ENCODE measurements at regions not wholly inside any gene's neighbourhood (a gene's known extent, or its start where the extent isn't known, plus 50 kb on each side); places are given as distances from the start of the nearest gene placed in this dataset.

GRCh38 chr6:130274007-130274406 is 51.3 kb upstream of the SAMD3 start:
- no peaks in the 10 kb centered on the region for H3K27me3 ChIP-seq (ENCODE audit: control insufficient read depth, insufficient read depth, low read length, poor library complexity, severe bottlenecking)

More at GRCh38 chr6:130274007-130274406, 51.3 kb upstream of the SAMD3 start:
- DNase-seq = no peak
- Mint-ChIP-seq H3K9me3 (peaks cover 67% of the 10 kb centered on the region), H3K27ac (no peak overlapping the region), H3K36me3 (ENCODE audit: low read depth) (peaks cover 8% of the 10 kb centered on the region), H3K4me3 (no peak overlapping the region), H3K4me1 (no peaks in the 10 kb centered on the region), H3K27me3 (ENCODE audit: insufficient read depth) (no peaks in the 10 kb centered on the region)
- H3K27ac ChIP-seq (ENCODE audit: low read depth, low read length) = no peak overlapping the region
- no peak overlapping the region for H3K9ac ChIP-seq (ENCODE audit: extremely low read depth, low read length, poor library complexity, severe bottlenecking)
- no peaks in the 10 kb centered on the region for H3K4me1 ChIP-seq (ENCODE audit: control insufficient read depth, insufficient read depth, low read length)
- no peak for TF ChIP-seq CTCF (conservative IDR thresholded peaks at IDR 0.05)
- H3K9me3 ChIP-seq (ENCODE audit: control insufficient read depth, low read length) = peaks cover 53% of the 10 kb centered on the region
- WGBS, 2 experiments (ENCODE audit: insufficient coverage in 1 of 2, insufficient read length in 1 of 2) = 100% methylated on average over 1 of the region's 1 CpG
- H3K36me3 ChIP-seq (ENCODE audit: control insufficient read depth, insufficient read depth, low read length) = no peaks in the 10 kb centered on the region
- no peak overlapping the region for H3K4me3 ChIP-seq (ENCODE audit: low read length)
